ENCODE measurements at regions not wholly inside any gene's neighbourhood (a gene's known extent, or its start where the extent isn't known, plus 50 kb on each side); places are given as distances from the start of the nearest gene placed in this dataset.

- Histone ChIP-seq H2BK15ac (ENCODE audit: low read length) (no peak overlapping the region), H3K9ac (ENCODE audit: low read depth, low read length, poor library complexity) (no peak overlapping the region), H3K9me3 (replicated peaks in 1 of 2; ENCODE audit: control insufficient read depth in 2 of 2, insufficient read depth in 1 of 2, low read depth in 1 of 2, low read length in 2 of 2) (peaks cover 0 to 2% of the 10 kb centered on the region in 2 donors), H2AK5ac (ENCODE audit: low read depth, low read length) (no peak overlapping the region), H3K4me1 (ENCODE audit: control insufficient read depth in 2 of 2, insufficient read depth in 1 of 2, low read depth in 1 of 2, low read length in 2 of 2) (no peaks in the 10 kb centered on the region), H3K4me2 (ENCODE audit: insufficient read depth, low read length, poor library complexity, severe bottlenecking) (no peak overlapping the region), H4K8ac (ENCODE audit: low read depth, low read length) (no peak overlapping the region), H2BK5ac (ENCODE audit: low read length) (no peak overlapping the region), H2BK12ac (ENCODE audit: low read length) (no peak overlapping the region), H2AFZ (ENCODE audit: low read length) (no peak overlapping the region), H3K79me1 (ENCODE audit: low read depth, low read length) (no peaks in the 10 kb centered on the region), H3K18ac (ENCODE audit: low read length) (no peak overlapping the region), H3K4ac (ENCODE audit: low read length) (no peak overlapping the region), H3K27me3 (ENCODE audit: control insufficient read depth in 3 of 3, insufficient read depth in 3 of 3, low read depth in 1 of 3, low read length in 3 of 3) (no peaks in the 10 kb centered on the region), H4K91ac (ENCODE audit: low read depth, low read length, poor library complexity) (no peak overlapping the region), H3K14ac (ENCODE audit: low read length) (no peak overlapping the region), H3K23ac (ENCODE audit: low read depth, low read length, poor library complexity) (no peak overlapping the region), H3K27ac (replicated peaks; ENCODE audit: low read length) (no peak overlapping the region), H3K36me3 (replicated peaks in 1 of 2; ENCODE audit: control insufficient read depth in 2 of 2, insufficient read depth in 2 of 2, low read length in 2 of 2) (no peaks in the 10 kb centered on the region), H3K4me3 (ENCODE audit: low read length in 2 of 2) (no peak overlapping the region), H2BK120ac (ENCODE audit: low read depth, low read length) (no peak overlapping the region)
- no peak for DNase-seq (ENCODE audit: low spot score)
- no CpG with 5 or more reads among the region's 1 CpG for WGBS, 2 donors (ENCODE audit: extremely low coverage in 2 of 2, insufficient read length in 2 of 2, insufficient replicate concordance in 1 of 2)
These were observed 502.9 kb upstream of the ATXN8OS start for GRCh38 chr13:69604698-69605097.

- Histone ChIP-seq H3K4ac (ENCODE audit: low read length) (no peak overlapping the region), H2BK15ac (ENCODE audit: low read length) (no peak overlapping the region), H2BK120ac (ENCODE audit: low read depth, low read length) (no peak overlapping the region), H4K8ac (ENCODE audit: low read depth, low read length) (no peak overlapping the region), H3K27ac (replicated peaks; ENCODE audit: low read length) (no peak overlapping the region), H3K4me3 (ENCODE audit: low read length in 2 of 2) (no peak overlapping the region), H3K4me2 (ENCODE audit: insufficient read depth, low read length, poor library complexity, severe bottlenecking) (no peak overlapping the region), H3K4me1 (ENCODE audit: control insufficient read depth in 2 of 2, insufficient read depth in 1 of 2, low read depth in 1 of 2, low read length in 2 of 2) (no peaks in the 10 kb centered on the region), H2AFZ (ENCODE audit: low read length) (no peak overlapping the region), H2BK5ac (ENCODE audit: low read length) (no peak overlapping the region), H3K14ac (ENCODE audit: low read length) (no peak overlapping the region), H3K18ac (ENCODE audit: low read length) (no peak overlapping the region), H3K23ac (ENCODE audit: low read depth, low read length, poor library complexity) (no peak overlapping the region), H3K36me3 (replicated peaks in 1 of 2; ENCODE audit: control insufficient read depth in 2 of 2, insufficient read depth in 2 of 2, low read length in 2 of 2) (no peaks in the 10 kb centered on the region), H2AK5ac (ENCODE audit: low read depth, low read length) (no peak overlapping the region), H2BK12ac (ENCODE audit: low read length) (no peak overlapping the region), H3K9ac (ENCODE audit: low read depth, low read length, poor library complexity) (no peak overlapping the region), H3K27me3 (ENCODE audit: control insufficient read depth in 3 of 3, insufficient read depth in 3 of 3, low read depth in 1 of 3, low read length in 3 of 3) (no peaks in the 10 kb centered on the region), H3K79me1 (ENCODE audit: low read depth, low read length) (no peaks in the 10 kb centered on the region), H3K9me3 (replicated peaks in 1 of 2; ENCODE audit: control insufficient read depth in 2 of 2, insufficient read depth in 1 of 2, low read depth in 1 of 2, low read length in 2 of 2) (peaks cover 0 to 2% of the 10 kb centered on the region in 2 donors), H4K91ac (ENCODE audit: low read depth, low read length, poor library complexity) (no peak overlapping the region)
- WGBS, 2 donors (ENCODE audit: extremely low coverage in 2 of 2, insufficient read length in 2 of 2, insufficient replicate concordance in 1 of 2): no CpG with 5 or more reads among the region's 3 CpGs
- DNase-seq (ENCODE audit: low spot score): no peak
These were observed 504.3 kb upstream of the ATXN8OS start for GRCh38 chr13:69603144-69603853.

- H4K8ac ChIP-seq (ENCODE audit: low read depth, low read length): no peak overlapping the region
- H2BK5ac ChIP-seq (ENCODE audit: low read length): no peak overlapping the region
- DNase-seq (ENCODE audit: low spot score): no peak
- H3K79me1 ChIP-seq (ENCODE audit: low read depth, low read length): no peaks in the 10 kb centered on the region
- H2BK15ac ChIP-seq (ENCODE audit: low read length): no peak overlapping the region
- H4K91ac ChIP-seq (ENCODE audit: low read depth, low read length, poor library complexity): no peak overlapping the region
- H3K27me3 ChIP-seq (ENCODE audit: control insufficient read depth in 3 of 3, insufficient read depth in 3 of 3, low read depth in 1 of 3, low read length in 3 of 3): no peaks in the 10 kb centered on the region
- no peak overlapping the region for H3K4me3 ChIP-seq (ENCODE audit: low read length in 2 of 2)
- no peaks in the 10 kb centered on the region for H3K36me3 ChIP-seq (replicated peaks in 1 of 2; ENCODE audit: control insufficient read depth in 2 of 2, insufficient read depth in 2 of 2, low read length in 2 of 2)
- H3K18ac ChIP-seq (ENCODE audit: low read length): no peak overlapping the region
- no peak overlapping the region for H3K27ac ChIP-seq (replicated peaks; ENCODE audit: low read length)
- no peak overlapping the region for H2BK12ac ChIP-seq (ENCODE audit: low read length)
- H2AFZ ChIP-seq (ENCODE audit: low read length): no peak overlapping the region
- no peak overlapping the region for H2AK5ac ChIP-seq (ENCODE audit: low read depth, low read length)
- H3K4me1 ChIP-seq (ENCODE audit: control insufficient read depth in 2 of 2, insufficient read depth in 1 of 2, low read depth in 1 of 2, low read length in 2 of 2): no peaks in the 10 kb centered on the region
- H3K14ac ChIP-seq (ENCODE audit: low read length): no peak overlapping the region
- H3K9me3 ChIP-seq (replicated peaks in 1 of 2; ENCODE audit: control insufficient read depth in 2 of 2, insufficient read depth in 1 of 2, low read depth in 1 of 2, low read length in 2 of 2): peaks cover 0 to 2% of the 10 kb centered on the region in 2 donors
- WGBS, 2 donors (ENCODE audit: extremely low coverage in 2 of 2, insufficient read length in 2 of 2, insufficient replicate concordance in 1 of 2): no CpG with 5 or more reads among the region's 3 CpGs
- H3K4me2 ChIP-seq (ENCODE audit: insufficient read depth, low read length, poor library complexity, severe bottlenecking): no peak overlapping the region
- H2BK120ac ChIP-seq (ENCODE audit: low read depth, low read length): no peak overlapping the region
- H3K23ac ChIP-seq (ENCODE audit: low read depth, low read length, poor library complexity): no peak overlapping the region
- no peak overlapping the region for H3K9ac ChIP-seq (ENCODE audit: low read depth, low read length, poor library complexity)
- H3K4ac ChIP-seq (ENCODE audit: low read length): no peak overlapping the region
These were observed 506.0 kb upstream of the ATXN8OS start for GRCh38 chr13:69601661-69602060.

GRCh38 chr13:69600811-69601210 lies 506.8 kb upstream of the ATXN8OS start:
- Histone ChIP-seq H2BK120ac (ENCODE audit: low read depth, low read length) (no peak overlapping the region), H3K79me1 (ENCODE audit: low read depth, low read length) (no peaks in the 10 kb centered on the region), H3K36me3 (replicated peaks in 1 of 2; ENCODE audit: control insufficient read depth in 2 of 2, insufficient read depth in 2 of 2, low read length in 2 of 2) (no peaks in the 10 kb centered on the region), H2BK12ac (ENCODE audit: low read length) (no peak overlapping the region), H3K4me3 (ENCODE audit: low read length in 2 of 2) (no peak overlapping the region), H3K9me3 (replicated peaks in 1 of 2; ENCODE audit: control insufficient read depth in 2 of 2, insufficient read depth in 1 of 2, low read depth in 1 of 2, low read length in 2 of 2) (no peaks in the 10 kb centered on the region), H2BK5ac (ENCODE audit: low read length) (no peak overlapping the region), H4K91ac (ENCODE audit: low read depth, low read length, poor library complexity) (no peak overlapping the region), H2AK5ac (ENCODE audit: low read depth, low read length) (no peak overlapping the region), H3K23ac (ENCODE audit: low read depth, low read length, poor library complexity) (no peak overlapping the region), H3K27ac (replicated peaks; ENCODE audit: low read length) (no peak overlapping the region), H3K14ac (ENCODE audit: low read length) (no peak overlapping the region), H3K4ac (ENCODE audit: low read length) (no peak overlapping the region), H4K8ac (ENCODE audit: low read depth, low read length) (no peak overlapping the region), H2AFZ (ENCODE audit: low read length) (no peak overlapping the region), H3K27me3 (ENCODE audit: control insufficient read depth in 3 of 3, insufficient read depth in 3 of 3, low read depth in 1 of 3, low read length in 3 of 3) (no peaks in the 10 kb centered on the region), H3K4me1 (ENCODE audit: control insufficient read depth in 2 of 2, insufficient read depth in 1 of 2, low read depth in 1 of 2, low read length in 2 of 2) (no peaks in the 10 kb centered on the region), H2BK15ac (ENCODE audit: low read length) (no peak overlapping the region), H3K9ac (ENCODE audit: low read depth, low read length, poor library complexity) (no peak overlapping the region), H3K18ac (ENCODE audit: low read length) (no peak overlapping the region), H3K4me2 (ENCODE audit: insufficient read depth, low read length, poor library complexity, severe bottlenecking) (no peak overlapping the region)
- WGBS, 2 donors (ENCODE audit: extremely low coverage in 2 of 2, insufficient read length in 2 of 2, insufficient replicate concordance in 1 of 2): no CpG with 5 or more reads among the region's 3 CpGs
- DNase-seq (ENCODE audit: low spot score): no peak
